Adrenal gland (tissue), 5 donors: ENCODE measurements at regions not wholly inside any gene's neighbourhood (a gene's known extent, or its start where the extent isn't known, plus 50 kb on each side); places are given as distances from the start of the nearest gene placed in this dataset.

Source experiments
- POLR2A ChIP-seq, 2 donors: fragments of 450-650 bp; IDR thresholded peaks; one replicate each; pipeline ENCODE4 v1.6.1; 2017; ENCODE audit warnings: antibody characterized with exemption in 2 of 2, mild to moderate bottlenecking in 2 of 2, moderate library complexity in 1 of 2
- TF ChIP-seq, protein P1 (sequence below), 6 experiments: fragments of 450-650 bp in 4 of 6; fragments of 200-600 bp in 2 of 6; sonication (generic) in 1 of 6; IDR thresholded peaks; 1 replicate in 5 of 6; 2 replicates in 1 of 6; pipeline versions ENCODE4 v1.5.1 to v1.8.0; 2016 to 2021; ENCODE audit warnings: antibody characterized with exemption in 6 of 6, mild to moderate bottlenecking in 2 of 6, moderate library complexity in 1 of 6
- donor health status: DM: no; HTN: no; CAD: no.

DNA sequence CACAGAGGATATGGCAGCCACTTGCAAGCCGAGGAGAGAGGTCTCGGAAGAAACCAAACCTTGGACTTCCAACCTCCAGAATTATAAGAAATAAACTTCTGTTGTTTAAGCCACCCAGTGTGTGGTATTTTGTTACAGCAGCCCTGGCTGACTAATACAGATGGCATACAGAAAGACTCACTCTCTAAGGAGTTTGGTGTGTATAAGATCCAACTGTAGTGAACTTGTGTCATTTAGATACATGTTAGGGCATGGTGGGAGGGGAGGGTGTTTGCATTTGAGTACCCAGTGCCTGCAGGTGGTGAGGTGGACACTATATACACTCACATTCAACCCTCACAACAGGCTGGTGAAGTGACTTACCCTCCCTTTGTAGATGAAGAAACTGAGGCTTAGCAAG, 233.2 kb upstream of the KLF3 start:
- TF ChIP-seq, protein P1, sequence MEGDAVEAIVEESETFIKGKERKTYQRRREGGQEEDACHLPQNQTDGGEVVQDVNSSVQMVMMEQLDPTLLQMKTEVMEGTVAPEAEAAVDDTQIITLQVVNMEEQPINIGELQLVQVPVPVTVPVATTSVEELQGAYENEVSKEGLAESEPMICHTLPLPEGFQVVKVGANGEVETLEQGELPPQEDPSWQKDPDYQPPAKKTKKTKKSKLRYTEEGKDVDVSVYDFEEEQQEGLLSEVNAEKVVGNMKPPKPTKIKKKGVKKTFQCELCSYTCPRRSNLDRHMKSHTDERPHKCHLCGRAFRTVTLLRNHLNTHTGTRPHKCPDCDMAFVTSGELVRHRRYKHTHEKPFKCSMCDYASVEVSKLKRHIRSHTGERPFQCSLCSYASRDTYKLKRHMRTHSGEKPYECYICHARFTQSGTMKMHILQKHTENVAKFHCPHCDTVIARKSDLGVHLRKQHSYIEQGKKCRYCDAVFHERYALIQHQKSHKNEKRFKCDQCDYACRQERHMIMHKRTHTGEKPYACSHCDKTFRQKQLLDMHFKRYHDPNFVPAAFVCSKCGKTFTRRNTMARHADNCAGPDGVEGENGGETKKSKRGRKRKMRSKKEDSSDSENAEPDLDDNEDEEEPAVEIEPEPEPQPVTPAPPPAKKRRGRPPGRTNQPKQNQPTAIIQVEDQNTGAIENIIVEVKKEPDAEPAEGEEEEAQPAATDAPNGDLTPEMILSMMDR (IDR thresholded peaks at IDR 0.05) = no peak
- TF ChIP-seq POLR2A (IDR thresholded peaks at IDR 0.05) = no peak
